Skeletal muscle tissue (tissue), 3 donors: ENCODE measurements at regions not wholly inside any gene's neighbourhood (a gene's known extent, or its start where the extent isn't known, plus 50 kb on each side); places are given as distances from the start of the nearest gene placed in this dataset.

Experiments
- H3K27ac ChIP-seq: one replicate; pipeline ENCODE4 v1.7.0; 2013; ENCODE audit warnings: mild to moderate bottlenecking, low read depth, low read length, inconsistent platforms
- H3K27me3 ChIP-seq, 3 donors: one replicate each; pipeline ENCODE4 v1.7.0; 2013; ENCODE audit warnings: low read length in 3 of 3; ENCODE audit not compliant: control insufficient read depth in 3 of 3, insufficient read depth in 3 of 3
- H3K36me3 ChIP-seq, 3 donors: one replicate each; pipeline ENCODE4 v1.7.0; 2013; ENCODE audit warnings: low read length in 3 of 3; ENCODE audit not compliant: control insufficient read depth in 3 of 3, insufficient read depth in 3 of 3
- H3K4me1 ChIP-seq, 3 donors: one replicate each; pipeline ENCODE4 v1.7.0; 2013; ENCODE audit warnings: low read length in 3 of 3, mild to moderate bottlenecking in 3 of 3; ENCODE audit not compliant: control insufficient read depth in 3 of 3, insufficient read depth in 3 of 3
- H3K4me3 ChIP-seq, 3 donors: one replicate each; pipeline ENCODE4 v1.7.0; 2013; ENCODE audit warnings: low read length in 3 of 3
- H3K9ac ChIP-seq, 3 donors: one replicate each; pipeline ENCODE4 v1.7.0; 2013; ENCODE audit warnings: low read length in 3 of 3, mild to moderate bottlenecking in 3 of 3, moderate library complexity in 2 of 3, low read depth in 1 of 3
- H3K9me3 ChIP-seq, 3 donors: one replicate each; pipeline ENCODE4 v1.7.0; 2013; ENCODE audit warnings: low read length in 3 of 3; ENCODE audit not compliant: control insufficient read depth in 3 of 3
- donor health status: Osteomylitis.

DNA sequence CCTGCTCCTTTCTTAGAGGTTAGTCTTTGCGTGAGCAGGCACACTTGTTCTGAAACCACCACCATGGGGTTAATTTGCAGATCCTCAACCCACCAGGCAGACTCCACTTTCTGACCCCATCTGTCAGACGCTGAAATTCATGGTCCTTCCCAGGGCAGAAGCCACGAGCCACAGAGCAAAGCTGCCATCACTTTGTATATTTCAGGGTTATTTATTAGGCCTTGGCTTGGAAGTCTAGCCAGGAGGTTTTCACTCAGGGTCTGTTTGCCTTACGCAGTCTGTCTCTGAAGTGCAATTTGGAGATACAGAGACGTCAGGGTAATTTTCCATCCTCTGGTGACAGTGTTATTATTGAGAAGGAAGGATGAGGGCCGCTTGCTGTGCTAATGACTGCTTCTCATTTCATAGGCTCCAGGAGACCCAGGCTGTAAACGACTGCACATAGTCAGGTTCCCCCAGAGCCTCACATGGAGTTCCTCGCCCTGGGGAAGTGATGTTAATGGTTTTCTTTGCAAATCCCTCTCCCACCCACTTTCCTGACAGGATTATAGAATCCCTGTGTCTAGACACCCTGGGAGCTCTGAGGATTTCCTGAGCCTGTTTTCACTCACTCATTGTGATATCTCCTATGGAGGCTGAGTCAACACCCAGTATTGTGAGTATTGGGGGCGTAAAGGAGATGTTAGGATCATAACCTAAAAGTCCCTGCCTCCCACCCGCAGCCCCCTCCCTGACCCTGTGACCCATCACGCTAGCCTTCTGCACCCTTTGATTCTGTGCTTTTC, 269.0 kb downstream of the ABCC12 start:
- Histone ChIP-seq H3K27ac (no peak overlapping the region), H3K27me3 (no peaks in the 10 kb centered on the region), H3K9me3 (no peaks in the 10 kb centered on the region), H3K4me1 (peaks cover 8 to 15% (median 12%) of the 10 kb centered on the region in 3 donors), H3K4me3 (no peak overlapping the region), H3K36me3 (no peaks in the 10 kb centered on the region), H3K9ac (no peak overlapping the region)

DNA sequence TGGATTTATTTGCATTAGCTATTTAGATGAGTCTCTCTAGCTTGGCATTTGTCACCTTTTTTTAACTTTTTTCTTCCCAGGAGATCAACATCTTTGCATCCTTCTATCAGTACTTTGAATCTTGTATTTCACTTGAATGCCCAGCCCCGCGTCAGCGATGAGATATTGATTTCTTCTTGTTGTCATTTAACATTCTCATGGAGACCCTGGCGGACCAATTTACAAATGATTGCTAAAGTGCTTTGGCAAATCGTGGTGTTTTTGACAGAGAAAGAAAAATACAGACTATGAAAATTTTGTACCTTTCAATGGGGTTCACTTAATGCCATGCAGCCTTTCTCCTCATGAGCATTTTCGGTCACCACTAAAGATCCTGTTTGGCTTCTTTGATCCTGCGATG, 269.7 kb downstream of the ABCC12 start:
- Histone ChIP-seq H3K27me3 (no peaks in the 10 kb centered on the region), H3K9me3 (no peaks in the 10 kb centered on the region), H3K36me3 (no peaks in the 10 kb centered on the region), H3K4me3 (no peak overlapping the region), H3K9ac (no peak overlapping the region), H3K4me1 (peaks cover 8 to 15% (median 12%) of the 10 kb centered on the region in 3 donors), H3K27ac (no peak overlapping the region)

DNA sequence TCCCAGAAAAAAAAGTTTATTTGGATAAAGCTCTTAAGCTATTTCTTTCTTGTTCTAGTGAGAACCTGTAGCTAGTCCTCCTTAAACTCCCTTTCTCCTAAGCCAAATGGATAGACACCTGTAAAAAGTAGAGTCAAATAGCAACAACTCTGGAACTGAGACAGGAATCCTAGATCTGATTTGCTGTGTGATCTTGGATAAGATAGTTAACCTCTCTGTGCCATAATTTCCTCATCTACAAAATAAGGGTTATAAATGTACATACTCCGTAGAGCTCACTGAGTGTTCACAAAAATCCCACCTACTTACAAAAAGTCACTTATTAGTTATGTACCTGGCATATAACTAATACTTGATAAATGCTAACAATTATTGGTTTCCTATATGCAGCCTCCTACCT, 270.3 kb downstream of the ABCC12 start:
- no peaks in the 10 kb centered on the region for H3K27me3 ChIP-seq
- H3K9me3 ChIP-seq, result no peaks in the 10 kb centered on the region
- peaks cover 8 to 15% (median 12%) of the 10 kb centered on the region in 3 donors for H3K4me1 ChIP-seq
- H3K4me3 ChIP-seq, result no peak overlapping the region
- H3K27ac ChIP-seq, result no peak overlapping the region
- no peaks in the 10 kb centered on the region for H3K36me3 ChIP-seq
- H3K9ac ChIP-seq, result no peak overlapping the region

DNA sequence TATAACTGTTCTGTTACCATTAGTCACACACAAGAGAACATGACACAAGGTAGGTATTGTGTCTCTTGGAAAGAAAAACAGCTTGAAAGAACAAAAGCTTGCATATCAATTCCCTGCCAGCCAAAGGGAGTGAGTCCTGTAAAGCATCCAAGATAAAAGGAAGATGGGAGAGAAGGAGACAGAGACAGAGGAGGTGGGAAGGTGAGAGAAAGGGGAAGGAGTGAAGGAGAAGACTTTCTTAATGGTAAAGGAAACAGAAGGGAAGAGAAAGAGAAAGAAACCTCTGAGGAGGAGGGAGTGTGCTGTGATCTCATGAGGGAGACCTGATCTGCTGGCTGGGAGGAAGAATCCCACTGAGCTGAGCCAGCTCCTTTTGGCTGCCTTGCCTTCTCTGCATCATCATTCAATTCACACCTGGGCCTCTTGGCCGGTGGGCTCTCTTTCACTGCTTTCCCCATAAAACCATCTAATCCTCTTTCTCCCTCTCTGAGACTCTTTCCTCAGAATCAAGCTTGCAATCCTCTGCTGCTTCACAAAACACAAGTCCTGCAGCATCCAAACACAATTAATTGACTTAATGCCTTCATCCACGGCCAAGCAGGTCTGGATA, 271.6 kb downstream of the ABCC12 start:
- no peak overlapping the region for H3K4me3 ChIP-seq

DNA sequence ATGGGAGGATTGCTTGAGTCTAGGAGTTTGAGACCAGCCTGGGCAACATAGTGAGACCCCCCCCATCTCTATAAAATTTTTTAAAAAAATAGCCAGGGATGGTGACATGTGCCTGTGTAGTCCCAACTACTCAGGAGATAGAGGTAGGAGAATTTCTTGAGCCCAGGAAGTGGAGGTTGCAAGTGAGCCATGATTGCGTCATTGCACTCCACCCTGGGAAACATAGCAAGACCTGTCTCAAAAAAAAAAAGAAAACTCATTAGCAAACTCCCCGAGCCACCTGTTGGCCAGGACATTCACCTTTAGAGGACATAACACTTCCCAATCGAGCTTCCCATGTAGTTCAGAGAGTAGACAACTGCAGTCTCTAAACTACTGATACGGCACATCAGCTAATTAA, 274.2 kb downstream of the ABCC12 start:
- Histone ChIP-seq H3K27ac (no peak overlapping the region), H3K9me3 (no peaks in the 10 kb centered on the region), H3K36me3 (no peaks in the 10 kb centered on the region), H3K4me3 (no peak overlapping the region), H3K9ac (no peak overlapping the region), H3K4me1 (no peaks in the 10 kb centered on the region), H3K27me3 (no peaks in the 10 kb centered on the region)

More for the DNA sequence above, 271.6 kb downstream of the ABCC12 start:
- Histone ChIP-seq H3K4me1 (peaks cover 8 to 15% (median 12%) of the 10 kb centered on the region in 3 donors), H3K36me3 (no peaks in the 10 kb centered on the region), H3K27ac (no peak overlapping the region), H3K9ac (no peak overlapping the region), H3K9me3 (no peaks in the 10 kb centered on the region), H3K27me3 (no peaks in the 10 kb centered on the region)

DNA sequence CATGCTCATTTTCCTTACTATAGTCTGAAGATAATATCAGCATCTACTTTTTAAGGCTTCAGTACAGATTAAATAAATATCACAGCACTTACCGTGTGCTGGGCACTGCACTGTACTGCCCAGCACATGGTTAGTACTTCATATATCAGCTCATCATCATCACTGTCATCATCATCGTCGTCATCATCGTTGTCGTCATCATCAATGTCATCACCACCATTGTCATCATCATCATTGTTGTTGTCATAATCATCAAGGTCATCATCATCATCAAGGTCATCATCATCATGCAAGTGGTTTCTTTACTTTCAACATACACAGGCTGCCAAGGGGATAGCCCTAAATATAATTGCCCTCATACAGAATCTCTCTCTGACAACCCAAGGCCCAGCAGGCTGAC, 275.1 kb downstream of the ABCC12 start:
- H3K9ac ChIP-seq, result no peak overlapping the region
- no peaks in the 10 kb centered on the region for H3K4me1 ChIP-seq
- no peaks in the 10 kb centered on the region for H3K36me3 ChIP-seq
- no peaks in the 10 kb centered on the region for H3K9me3 ChIP-seq
- H3K4me3 ChIP-seq, result no peak overlapping the region
- H3K27me3 ChIP-seq, result no peaks in the 10 kb centered on the region
- no peak overlapping the region for H3K27ac ChIP-seq

DNA sequence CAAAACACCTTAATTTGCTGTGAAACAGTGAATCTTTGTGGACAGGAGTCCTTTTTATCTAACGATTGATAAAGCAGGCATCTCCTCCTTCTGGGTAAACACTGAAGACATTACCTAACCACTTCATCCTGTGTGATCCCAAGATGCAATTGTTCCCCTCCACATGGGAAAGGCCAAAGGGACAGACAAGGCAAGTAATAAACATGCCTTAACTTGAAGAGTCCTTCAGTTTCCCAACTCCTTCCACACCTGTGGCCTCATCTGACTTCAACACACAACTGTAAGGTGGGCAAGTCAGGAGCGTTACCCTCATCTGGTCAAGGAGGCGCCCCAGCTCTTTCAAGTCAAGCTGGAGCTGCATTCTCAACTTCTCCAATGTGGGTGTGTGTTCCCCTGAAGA, 278.6 kb downstream of the ABCC12 start:
- no peaks in the 10 kb centered on the region for H3K4me1 ChIP-seq
- H3K36me3 ChIP-seq, result no peaks in the 10 kb centered on the region
- no peak overlapping the region for H3K9ac ChIP-seq
- H3K27me3 ChIP-seq, result no peaks in the 10 kb centered on the region
- H3K4me3 ChIP-seq, result no peak overlapping the region
- H3K9me3 ChIP-seq, result no peaks in the 10 kb centered on the region
- no peak overlapping the region for H3K27ac ChIP-seq

DNA sequence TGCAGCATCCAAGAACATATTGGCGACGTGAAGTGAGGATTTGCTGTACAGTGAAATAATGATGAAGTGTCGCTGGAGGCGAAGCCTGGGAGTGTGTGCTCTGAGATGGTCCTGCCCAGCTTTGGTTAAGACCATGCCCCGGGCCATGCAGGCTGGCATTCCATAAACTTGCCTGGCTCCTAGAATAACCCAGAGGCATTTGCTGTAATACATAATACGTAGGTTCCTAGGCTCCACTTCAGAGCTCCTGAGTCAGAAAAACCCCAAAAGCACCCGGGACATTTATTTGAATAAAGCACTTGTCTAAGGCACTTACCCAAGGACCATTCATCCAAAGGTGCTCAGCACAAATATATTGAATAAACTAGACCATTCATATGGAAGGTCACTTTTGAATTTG, 279.3 kb downstream of the ABCC12 start:
- Histone ChIP-seq H3K4me1 (no peaks in the 10 kb centered on the region), H3K27ac (no peak overlapping the region), H3K9ac (no peak overlapping the region), H3K36me3 (no peaks in the 10 kb centered on the region), H3K27me3 (no peaks in the 10 kb centered on the region), H3K4me3 (no peak overlapping the region), H3K9me3 (no peaks in the 10 kb centered on the region)

DNA sequence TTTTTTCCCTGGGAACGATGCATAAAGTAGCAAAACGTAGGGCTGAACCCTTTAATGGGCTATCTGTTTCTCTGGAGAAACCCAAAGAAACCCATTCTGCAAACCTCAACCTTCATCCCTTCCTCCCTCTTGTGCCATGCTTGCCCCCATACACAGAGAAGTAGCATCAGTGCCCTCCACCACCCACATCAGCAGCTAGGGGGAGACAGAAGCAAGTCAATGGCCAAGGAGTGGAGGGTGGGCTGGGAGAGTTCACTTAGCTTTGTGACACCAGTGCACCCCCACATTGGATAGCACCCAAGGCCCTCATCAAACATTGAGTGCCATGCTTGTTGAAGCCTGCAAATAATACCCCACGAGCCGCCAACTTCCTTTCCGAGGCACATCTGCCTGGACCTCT, 282.4 kb downstream of the ABCC12 start:
- H3K36me3 ChIP-seq, result no peaks in the 10 kb centered on the region
- H3K4me1 ChIP-seq, result no peaks in the 10 kb centered on the region
- H3K9ac ChIP-seq, result no peak overlapping the region
- no peak overlapping the region for H3K4me3 ChIP-seq
- no peaks in the 10 kb centered on the region for H3K9me3 ChIP-seq
- H3K27ac ChIP-seq, result no peak overlapping the region
- H3K27me3 ChIP-seq, result no peaks in the 10 kb centered on the region

DNA sequence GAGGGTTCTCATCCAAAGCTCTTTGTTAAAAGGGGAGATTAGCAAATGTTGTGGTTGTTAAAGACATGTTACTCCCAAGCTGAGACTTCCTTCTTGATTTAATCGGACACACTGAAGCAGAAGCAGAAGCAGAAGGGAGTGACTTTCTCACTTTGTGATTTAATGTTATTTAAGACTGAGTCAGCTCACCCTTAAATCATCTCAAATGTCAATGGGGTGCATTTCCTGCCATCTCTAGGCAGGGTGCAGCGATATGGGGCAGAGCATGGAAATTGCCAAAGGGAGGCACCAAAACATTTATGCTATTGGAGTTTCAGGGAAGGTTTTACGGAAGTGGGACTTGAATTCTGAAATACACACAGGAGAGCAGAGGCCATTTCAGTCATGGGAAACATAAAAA, 283.6 kb downstream of the ABCC12 start:
- no peaks in the 10 kb centered on the region for H3K27me3 ChIP-seq
- no peak overlapping the region for H3K9ac ChIP-seq
- H3K27ac ChIP-seq, result no peak overlapping the region
- H3K4me1 ChIP-seq, result no peaks in the 10 kb centered on the region
- H3K36me3 ChIP-seq, result no peaks in the 10 kb centered on the region
- H3K4me3 ChIP-seq, result no peak overlapping the region
- no peaks in the 10 kb centered on the region for H3K9me3 ChIP-seq
